Kidney epithelial cell (primary cell): ENCODE measurements at regions not wholly inside any gene's neighbourhood (a gene's known extent, or its start where the extent isn't known, plus 50 kb on each side); places are given as distances from the start of the nearest gene placed in this dataset.

Experiments used
- DNase-seq: peaks from one replicate; pipeline ENCODE4 v3.0.0-alpha.2; 2010; ENCODE audit warnings: low read depth
- H3K27me3 ChIP-seq: 2 replicates; pipeline ENCODE4 v1.6.0; 2011; ENCODE audit warnings: low read length; ENCODE audit not compliant: control insufficient read depth, insufficient read depth
- H3K36me3 ChIP-seq: 2 replicates; pipeline ENCODE4 v1.5.1; 2011; ENCODE audit warnings: low read length; ENCODE audit not compliant: control insufficient read depth, insufficient read depth
- H3K4me3 ChIP-seq: 2 replicates; pipeline ENCODE4 v1.5.1; 2011; ENCODE audit warnings: low read depth, mild to moderate bottlenecking, control low read depth, low read length
- CTCF ChIP-seq: IDR thresholded peaks from 2 replicates; pipeline ENCODE4 v1.5.1; 2011; ENCODE audit warnings: mild to moderate bottlenecking, moderate library complexity, low read length, control low read depth, inconsistent platforms; ENCODE audit not compliant: insufficient read depth, poor library complexity, severe bottlenecking

- no peak for DNase-seq
- Histone ChIP-seq H3K27me3 (no peaks in the 10 kb centered on the region), H3K4me3 (no peak overlapping the region), H3K36me3 (no peaks in the 10 kb centered on the region)
- TF ChIP-seq CTCF = no peak
Observed at GRCh38 chr13:38429916-38430315, 80.3 kb downstream of the UFM1 start.

GRCh38 chr13:38430796-38431195, 81.1 kb downstream of the UFM1 start:
- DNase-seq = no peak
- Histone ChIP-seq H3K27me3 (no peaks in the 10 kb centered on the region), H3K4me3 (no peak overlapping the region), H3K36me3 (no peaks in the 10 kb centered on the region)
- TF ChIP-seq CTCF = no peak

- H3K27me3 ChIP-seq = no peaks in the 10 kb centered on the region
- no peak for TF ChIP-seq CTCF
- no peaks in the 10 kb centered on the region for H3K36me3 ChIP-seq
- H3K4me3 ChIP-seq = no peak overlapping the region
- no peak for DNase-seq
Observed at GRCh38 chr13:38440666-38441065, 91.0 kb downstream of the UFM1 start.

- H3K27me3 ChIP-seq = no peaks in the 10 kb centered on the region
- TF ChIP-seq CTCF = no peak
- DNase-seq = no peak
- no peaks in the 10 kb centered on the region for H3K36me3 ChIP-seq
- H3K4me3 ChIP-seq = no peak overlapping the region
Observed at GRCh38 chr13:38444904-38445303, 95.3 kb downstream of the UFM1 start.

- Histone ChIP-seq H3K4me3 (no peak overlapping the region), H3K27me3 (no peaks in the 10 kb centered on the region), H3K36me3 (no peaks in the 10 kb centered on the region)
- no peak for TF ChIP-seq CTCF
- DNase-seq = no peak
Observed at GRCh38 chr13:38452656-38453055, 103.0 kb downstream of the UFM1 start.

- no peak for TF ChIP-seq CTCF
- DNase-seq = no peak
- no peaks in the 10 kb centered on the region for H3K36me3 ChIP-seq
- H3K4me3 ChIP-seq = no peak overlapping the region
- no peaks in the 10 kb centered on the region for H3K27me3 ChIP-seq
Observed at GRCh38 chr13:38462605-38463004, 113.0 kb downstream of the UFM1 start.
